ENCODE measurements at regions not wholly inside any gene's neighbourhood (a gene's known extent, or its start where the extent isn't known, plus 50 kb on each side); places are given as distances from the start of the nearest gene placed in this dataset.
"Not testable (repeated sequence)": the region's sequence is repeated elsewhere in the genome, so short reads cannot be mapped to it uniquely, and the experiment has no call there.

- no peak for DNase-seq (ENCODE audit: low read depth)
Measured at GRCh38 chr15:66864086-66864830, 162.2 kb downstream of the SMAD6 start.

GRCh38 chr15:66864871-66865281, 162.8 kb downstream of the SMAD6 start:
- DNase-seq (ENCODE audit: low read depth) = no peak

DNA sequence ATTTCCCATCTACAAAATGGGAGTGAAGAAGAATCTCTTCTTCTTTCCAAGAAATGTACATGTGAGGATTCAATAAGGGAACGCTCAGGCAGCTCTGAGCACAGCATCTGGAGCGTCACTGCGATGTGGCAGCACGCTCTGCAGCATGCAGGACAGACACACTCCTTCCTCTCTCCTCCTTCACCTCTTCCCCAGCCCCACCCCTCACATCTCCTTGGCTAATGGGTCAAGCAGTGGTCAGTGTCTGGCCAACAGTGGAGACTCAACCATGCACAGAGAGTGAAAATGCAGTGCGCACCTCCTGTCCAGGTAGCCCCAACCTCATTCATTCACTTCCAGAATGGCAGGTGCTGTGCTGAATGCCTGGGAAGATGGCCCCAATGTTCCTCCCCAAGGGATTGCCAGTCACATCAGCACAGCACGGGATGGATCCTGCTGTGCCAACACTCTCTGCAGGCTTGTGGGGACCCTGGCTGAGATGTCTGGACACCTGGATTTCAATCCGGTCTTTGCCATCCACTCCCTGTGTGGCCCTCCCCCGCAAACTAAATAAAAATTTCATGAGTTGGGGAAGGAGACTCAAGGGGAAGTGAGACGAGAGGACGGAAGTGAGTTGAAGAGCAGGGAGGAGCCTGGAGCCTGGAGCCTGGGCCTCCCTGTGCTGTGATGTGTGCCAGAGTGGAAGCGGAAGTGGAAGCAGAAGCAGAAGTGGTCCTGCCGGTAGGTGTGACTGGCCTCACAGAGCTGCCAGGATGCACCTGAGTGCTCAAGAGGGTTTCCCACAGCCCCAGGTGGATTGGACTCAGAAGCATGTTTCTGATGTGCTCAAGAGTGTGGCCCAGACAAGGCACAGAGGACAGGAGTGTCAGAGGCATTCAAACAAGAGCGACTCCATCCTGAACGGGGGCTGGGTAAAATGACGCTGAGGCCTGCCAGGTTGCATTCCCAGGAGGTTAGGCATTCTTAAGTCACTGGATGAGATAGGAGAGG, 163.9 kb downstream of the SMAD6 start:
- DNase-seq (ENCODE audit: low read depth) = no peak

GRCh38 chr15:66866656-66867055, 164.6 kb downstream of the SMAD6 start:
- no peak for DNase-seq (ENCODE audit: low read depth)

- no peak for DNase-seq (ENCODE audit: low read depth)
Measured at GRCh38 chr15:66868918-66869317, 166.9 kb downstream of the SMAD6 start.

GRCh38 chr15:66870880-66871388, 168.9 kb downstream of the SMAD6 start:
- no peak for DNase-seq (ENCODE audit: low read depth)

- DNase-seq (ENCODE audit: low read depth) = no peak
Measured at GRCh38 chr15:66872405-66872804, 170.4 kb downstream of the SMAD6 start.

DNA sequence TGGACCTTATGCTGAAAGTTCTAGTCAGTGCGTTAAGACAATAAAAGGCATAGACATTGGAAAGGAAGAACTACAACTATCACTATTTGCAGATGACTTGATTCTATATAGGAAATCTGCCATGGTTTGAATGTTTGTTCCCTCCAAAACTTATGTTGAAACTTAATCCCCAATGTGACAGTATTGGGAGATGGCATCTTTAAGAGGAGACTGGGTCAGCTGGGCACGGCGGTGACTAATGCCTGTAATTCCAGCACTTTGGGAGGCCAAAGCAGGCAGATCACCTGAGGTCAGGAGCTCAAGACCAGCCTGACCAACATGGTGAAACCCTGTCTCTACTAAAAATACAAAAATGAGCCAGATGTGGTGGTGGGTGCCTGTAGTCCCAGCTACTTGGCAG, 171.3 kb downstream of the SMAD6 start:
- not testable (repeated sequence) for DNase-seq (ENCODE audit: low read depth)

DNA sequence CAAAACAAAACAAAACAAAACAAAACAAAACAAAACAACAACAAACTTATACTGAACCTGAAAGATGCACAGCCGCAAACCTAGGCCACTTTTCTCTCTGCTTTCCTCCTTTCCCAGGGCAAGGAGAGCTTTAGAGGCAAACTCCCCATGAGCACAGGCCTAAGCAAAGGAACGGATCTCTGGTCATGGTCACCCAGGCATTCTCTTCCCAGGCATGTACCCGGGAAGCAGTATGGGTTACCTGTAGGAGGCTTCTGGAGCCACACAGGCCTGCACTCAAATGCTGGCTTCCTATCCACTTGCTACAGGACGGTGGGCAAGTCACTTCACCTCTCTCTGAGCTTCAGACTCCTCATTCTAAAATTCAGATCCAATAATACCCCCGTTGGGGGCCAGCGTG, 171.8 kb downstream of the SMAD6 start:
- no peak for DNase-seq (ENCODE audit: low read depth)

GRCh38 chr15:66875588-66876420, 173.8 kb downstream of the SMAD6 start:
- no peak for DNase-seq (ENCODE audit: low read depth)

DNA sequence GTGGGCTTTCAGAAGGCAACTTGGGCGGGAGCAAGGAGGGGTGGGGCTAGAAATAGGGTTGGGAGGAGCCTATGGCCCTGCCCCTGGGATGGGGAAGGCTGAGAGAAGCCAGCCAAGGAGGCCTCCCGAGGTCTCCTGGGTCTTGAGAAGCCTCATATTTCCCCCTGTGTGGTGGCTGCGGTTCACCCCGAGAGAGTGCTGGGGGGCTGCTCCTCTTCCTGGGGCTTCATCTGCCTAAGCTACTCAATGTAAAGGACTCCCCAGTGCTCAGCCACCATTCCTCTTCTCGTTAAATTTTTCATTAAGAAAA, 174.3 kb downstream of the SMAD6 start:
- no peak for DNase-seq (ENCODE audit: low read depth)

- no peak for DNase-seq (ENCODE audit: low read depth)
Measured at GRCh38 chr15:66876731-66877476, 174.9 kb downstream of the SMAD6 start.

GRCh38 chr15:66877477-66878271, 175.6 kb downstream of the SMAD6 start:
- DNase-seq (ENCODE audit: low read depth) = no peak

DNA sequence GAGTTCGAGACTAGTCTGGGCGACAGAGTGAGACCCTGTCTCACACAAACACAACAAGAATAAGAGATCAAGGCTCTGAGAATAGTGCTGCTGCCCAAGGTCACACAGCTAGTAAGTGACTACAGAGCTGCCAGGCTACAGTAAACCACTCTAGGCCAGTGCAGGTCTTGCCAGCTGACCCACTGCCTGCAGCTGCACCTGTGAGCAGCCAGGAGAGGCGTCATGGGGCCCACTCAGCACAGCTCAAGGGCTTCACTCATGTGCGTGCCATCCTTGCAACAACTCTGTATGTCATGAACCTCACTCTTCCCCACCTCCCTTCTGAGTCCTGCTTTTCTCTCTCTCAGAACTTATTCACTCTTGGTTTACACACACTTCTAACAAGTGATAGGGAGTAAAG, 176.7 kb downstream of the SMAD6 start:
- DNase-seq (ENCODE audit: low read depth) = no peak

GRCh38 chr15:66879531-66880368, 177.7 kb downstream of the SMAD6 start:
- no peak for DNase-seq (ENCODE audit: low read depth)

- no peak for DNase-seq (ENCODE audit: low read depth)
Measured at GRCh38 chr15:66880380-66881155, 178.5 kb downstream of the SMAD6 start.

DNA sequence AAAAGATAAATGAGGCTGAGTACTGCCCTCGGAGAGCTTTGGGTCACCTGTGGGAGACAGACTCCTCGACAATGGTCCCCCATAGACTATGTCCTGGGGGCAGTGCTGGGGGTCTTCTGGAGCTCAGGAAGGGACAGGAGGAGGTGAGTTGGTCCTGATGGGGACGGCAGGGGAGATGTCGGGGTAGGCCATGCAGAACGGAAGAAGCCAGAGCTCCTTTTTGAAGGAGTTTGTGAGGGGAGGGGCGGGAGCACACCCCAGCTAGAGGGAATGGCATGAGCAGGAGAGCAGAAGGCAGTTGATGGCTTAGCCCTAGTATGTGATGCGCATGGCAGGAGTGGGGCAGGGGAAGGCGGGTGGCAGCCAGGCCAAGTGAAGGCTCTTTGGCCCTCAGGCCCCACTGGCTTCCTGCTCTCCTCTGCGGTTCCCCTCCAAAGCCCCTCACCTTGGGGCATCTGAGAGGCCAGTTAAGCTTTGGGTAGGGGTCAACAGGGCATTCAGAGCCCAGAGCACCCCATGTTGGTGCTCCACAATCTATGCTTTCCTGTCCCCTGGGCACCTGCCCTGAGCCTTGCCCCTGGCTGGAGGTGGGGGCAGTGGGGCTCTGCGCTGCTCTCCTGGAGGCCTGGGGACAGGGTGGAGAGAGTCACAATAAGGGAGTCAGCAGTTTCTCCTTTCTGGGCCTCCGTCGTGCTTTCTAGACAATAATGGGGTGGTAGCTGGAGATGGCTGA, 179.3 kb downstream of the SMAD6 start:
- DNase-seq (ENCODE audit: low read depth) = no peak

Measured in HT1080 (cell line).